IMR-90 (cell line): ENCODE measurements at regions not wholly inside any gene's neighbourhood (a gene's known extent, or its start where the extent isn't known, plus 50 kb on each side); places are given as distances from the start of the nearest gene placed in this dataset.

Experiments used
- ATAC-seq: fragments of 200-7000 bp; cut with Tn5 transposase; 2 replicates; pipeline ENCODE4 v1.9.1; 2020; ENCODE audit warnings: low read depth, mild to moderate bottlenecking, moderate library complexity
- BruUV-seq: library from RNA; stranded (reverse); fragments of 400-500 nt; replicated peaks from 2 replicates; lab custom pipeline; 2021; lab: Mats Ljungman, UMichigan
- CTCF ChIA-PET: fragments of 300-600 bp; formaldehyde crosslinking; extraction: SDS; loops from one replicate; lab custom pipeline; 2021; ENCODE audit warnings: antibody characterized with exemption; lab: Yijun Ruan, JAX
- POLR2A ChIA-PET: fragments of 300-600 bp; sonication (Branson Sonifier 250); formaldehyde crosslinking; loops from one replicate; lab custom pipeline; 2022; ENCODE audit warnings: antibody characterized with exemption; ENCODE audit not compliant: unreplicated experiment; lab: Charles Lee
- DNase-seq: peaks from one replicate; pipeline ENCODE4 v3.0.0; 2013
- H2AFZ ChIP-seq: replicated peaks from 2 replicates; pipeline ENCODE3; 2013; ENCODE audit warnings: low read length, mild to moderate bottlenecking; ENCODE audit not compliant: poor library complexity
- H2AK5ac ChIP-seq: 2 replicates; pipeline ENCODE4 v1.6.1; 2013; ENCODE audit warnings: low read depth, low read length, inconsistent platforms
- H2AK9ac ChIP-seq: replicated peaks from 2 replicates; pipeline ENCODE3; 2013; ENCODE audit warnings: mild to moderate bottlenecking, low read depth, low read length, moderate library complexity; ENCODE audit not compliant: poor library complexity
- H2BK120ac ChIP-seq: 2 replicates; pipeline ENCODE4 v1.6.1; 2013; ENCODE audit warnings: low read depth, low read length, inconsistent platforms
- H2BK15ac ChIP-seq: 3 replicates; pipeline ENCODE4 v1.6.1; 2013; ENCODE audit warnings: low read depth, low read length, inconsistent platforms
- H2BK20ac ChIP-seq: 2 replicates; pipeline ENCODE4 v1.6.1; 2013; ENCODE audit warnings: low read depth, mild to moderate bottlenecking, inconsistent platforms, low read length, moderate library complexity
- H2BK5ac ChIP-seq: 2 replicates; pipeline ENCODE4 v1.6.1; 2013; ENCODE audit warnings: mild to moderate bottlenecking, low read depth, low read length, inconsistent platforms; ENCODE audit not compliant: poor library complexity, severe bottlenecking
- H3K14ac ChIP-seq: replicated peaks from 2 replicates; pipeline ENCODE4 v1.6.1; 2013; ENCODE audit warnings: low read depth, low read length, inconsistent platforms
- H3K18ac ChIP-seq: 2 replicates; pipeline ENCODE4 v1.6.1; 2013; ENCODE audit warnings: low read depth, low read length, control low read depth
- H3K23ac ChIP-seq: 2 replicates; pipeline ENCODE4 v1.6.1; 2013; ENCODE audit warnings: low read depth, low read length, inconsistent platforms
- H3K27ac ChIP-seq: 2 replicates; pipeline ENCODE4 v1.5.1; 2013; ENCODE audit warnings: mild to moderate bottlenecking, control low read depth, low read length; ENCODE audit not compliant: insufficient read depth
- H3K27me3 ChIP-seq: 2 replicates; pipeline ENCODE4 v1.6.1; 2013; ENCODE audit warnings: low read length; ENCODE audit not compliant: control insufficient read depth, insufficient read depth
- H3K36me3 ChIP-seq: 2 replicates; pipeline ENCODE4 v1.6.1; 2013; ENCODE audit warnings: low read length, mixed read lengths; ENCODE audit not compliant: control insufficient read depth, insufficient read depth
- H3K4ac ChIP-seq: 2 replicates; pipeline ENCODE4 v1.6.1; 2013; ENCODE audit warnings: low read depth, low read length, inconsistent platforms
- H3K4me1 ChIP-seq: 2 replicates; pipeline ENCODE4 v1.6.1; 2013; ENCODE audit warnings: low read length, mixed read lengths; ENCODE audit not compliant: control insufficient read depth, insufficient read depth
- H3K4me2 ChIP-seq: 2 replicates; pipeline ENCODE4 v1.6.1; 2013; ENCODE audit warnings: low read depth, mild to moderate bottlenecking, control low read depth, low read length, moderate library complexity
- H3K4me3 ChIP-seq: 2 replicates; pipeline ENCODE4 v1.5.1; 2013; ENCODE audit warnings: low read depth, mild to moderate bottlenecking, control low read depth, low read length, moderate library complexity; ENCODE audit not compliant: insufficient read depth
- H3K56ac ChIP-seq: 2 replicates; pipeline ENCODE4 v1.6.1; 2013; ENCODE audit warnings: low read length, inconsistent platforms; ENCODE audit not compliant: insufficient read depth; ENCODE audit errors: extremely low read depth
- H3K79me1 ChIP-seq, 2 experiments: 2 replicates each; pipeline ENCODE4 v1.6.1; 2013; ENCODE audit warnings: low read length in 2 of 2, inconsistent platforms in 1 of 2, low read depth in 1 of 2
- H3K9ac ChIP-seq: 2 replicates; pipeline ENCODE4 v1.6.1; 2013; ENCODE audit warnings: low read depth, low read length, control low read depth
- H3K9me1 ChIP-seq: 2 replicates; pipeline ENCODE4 v1.6.1; 2013; ENCODE audit warnings: low read length, inconsistent platforms; ENCODE audit not compliant: insufficient read depth
- H3K9me3 ChIP-seq: 2 replicates; pipeline ENCODE4 v1.6.1; 2013; ENCODE audit warnings: low read length; ENCODE audit not compliant: control insufficient read depth, insufficient read depth
- H4K20me1 ChIP-seq: 2 replicates; pipeline ENCODE4 v1.6.1; 2013; ENCODE audit warnings: low read length, inconsistent platforms; ENCODE audit not compliant: insufficient read depth
- H4K5ac ChIP-seq: 2 replicates; pipeline ENCODE4 v1.6.1; 2013; ENCODE audit warnings: mild to moderate bottlenecking, low read depth, low read length, control low read depth
- H4K8ac ChIP-seq, 2 experiments: 2 replicates each; pipeline ENCODE4 v1.6.1; 2013; ENCODE audit warnings: low read depth in 2 of 2, low read length in 2 of 2, control low read depth in 1 of 2, inconsistent platforms in 1 of 2
- H4K91ac ChIP-seq: 2 replicates; pipeline ENCODE4 v1.6.1; 2013; ENCODE audit warnings: low read depth, low read length, inconsistent platforms; ENCODE audit not compliant: insufficient read depth
- CEBPB ChIP-seq: IDR thresholded peaks from 2 replicates; pipeline ENCODE4 v1.6.1; 2012; ENCODE audit warnings: low read depth, low read length, improper control_type of control experiment
- MAZ ChIP-seq: IDR thresholded peaks from 2 replicates; pipeline ENCODE4 v1.6.1; 2012; ENCODE audit warnings: low read depth, mild to moderate bottlenecking, low read length, improper control_type of control experiment, moderate library complexity, borderline replicate concordance
- RFX5 ChIP-seq: IDR thresholded peaks from 2 replicates; pipeline ENCODE4 v1.8.0; 2012; ENCODE audit warnings: low read depth, mild to moderate bottlenecking, low read length, moderate library complexity
- WGBS, 2 experiments: methylation state at CpG; one replicate each; pipeline versions ENCODE4 v1.1.5 to v1.1.7; 2013; ENCODE audit warnings: missing lambda C conversion rate in 2 of 2; ENCODE audit not compliant: insufficient read length in 1 of 2; ENCODE audit errors: extremely low coverage in 2 of 2; 5-methylcytosine and 5-hydroxymethylcytosine counted together
- dilution Hi-C: fragments of 300-500 bp; cut with HindIII; formaldehyde crosslinking; loops from one replicate; pipeline ENCODE4 v1.14.3; 2018; ENCODE audit warnings: low sequenced_read_pairs; ENCODE audit not compliant: unreplicated experiment
- in situ Hi-C: fragments of 300-500 bp; cut with MboI; formaldehyde crosslinking; loops from 3 replicates; pipeline ENCODE4 v1.14.3; 2019; ENCODE audit warnings: low sequenced_read_pairs, inconsistent platforms, mixed read lengths
- intact Hi-C: fragments of 100-400 bp; cut with micrococcal nuclease; formaldehyde crosslinking; loops from 2 replicates; pipeline ENCODE4 v1.10.0; 2022
- TF ChIP-seq, protein P1 (sequence below): fragments of 150-350 bp; IDR thresholded peaks from 2 replicates; pipeline ENCODE4 v1.6.1; 2017; ENCODE audit warnings: mild to moderate bottlenecking, antibody characterized with exemption, low read length, low read depth

DNA sequence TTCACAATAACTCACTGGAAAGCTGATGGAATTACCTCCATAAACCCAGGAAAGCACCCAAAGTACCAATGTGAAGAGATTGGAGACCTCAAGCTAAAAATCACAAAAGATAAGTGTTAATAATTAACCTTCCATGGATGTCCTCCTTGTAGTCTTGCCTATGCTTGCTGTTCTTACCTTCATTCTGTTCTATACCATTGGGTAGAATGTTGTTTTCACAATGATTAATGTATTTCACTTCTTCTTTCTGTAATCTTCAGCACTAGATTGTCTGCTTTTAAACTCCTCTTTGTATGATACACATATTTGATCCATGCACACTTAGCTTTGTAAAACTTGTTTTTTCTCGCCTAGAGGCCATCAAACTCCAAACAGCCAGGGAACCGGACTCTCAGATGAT, 570.3 kb downstream of the RAPGEF2 start:
- ATAC-seq, result no peak
- Histone ChIP-seq H3K9me3 (peaks cover 16% of the 10 kb centered on the region), H4K91ac (no peak overlapping the region), H2BK5ac (no peak overlapping the region), H2AK5ac (no peak overlapping the region), H3K18ac (no peak overlapping the region), H3K4me1 (no peaks in the 10 kb centered on the region), H4K8ac (no peak overlapping the region), H3K4me2 (no peak overlapping the region), H3K4me3 (no peak overlapping the region), H2BK120ac (no peak overlapping the region), H4K5ac (no peak overlapping the region), H3K27ac (no peak overlapping the region), H3K9me1 (no peaks in the 10 kb centered on the region), H3K36me3 (no peaks in the 10 kb centered on the region), H3K79me1 (no peaks in the 10 kb centered on the region), H4K20me1 (no peaks in the 10 kb centered on the region), H2AK9ac (no peak overlapping the region), H3K4ac (no peak overlapping the region), H3K14ac (no peak overlapping the region), H2BK20ac (no peak overlapping the region), H2BK15ac (no peak overlapping the region), H2AFZ (no peak overlapping the region), H3K23ac (no peak overlapping the region), H3K27me3 (no peaks in the 10 kb centered on the region), H3K56ac (no peak overlapping the region), H3K9ac (no peak overlapping the region)
- BruUV-seq, result no TSS peak
- POLR2A ChIA-PET, result no interaction called here
- in situ Hi-C loops (no loop called here), intact Hi-C loops (no loop called here), dilution Hi-C loops (no loop called here)
- DNase-seq, result no peak
- CTCF ChIA-PET, result no interaction called here
- no peak for TF ChIP-seq RFX5
- TF ChIP-seq MAZ, result no peak
- TF ChIP-seq CEBPB, result no peak
- TF ChIP-seq, protein P1, sequence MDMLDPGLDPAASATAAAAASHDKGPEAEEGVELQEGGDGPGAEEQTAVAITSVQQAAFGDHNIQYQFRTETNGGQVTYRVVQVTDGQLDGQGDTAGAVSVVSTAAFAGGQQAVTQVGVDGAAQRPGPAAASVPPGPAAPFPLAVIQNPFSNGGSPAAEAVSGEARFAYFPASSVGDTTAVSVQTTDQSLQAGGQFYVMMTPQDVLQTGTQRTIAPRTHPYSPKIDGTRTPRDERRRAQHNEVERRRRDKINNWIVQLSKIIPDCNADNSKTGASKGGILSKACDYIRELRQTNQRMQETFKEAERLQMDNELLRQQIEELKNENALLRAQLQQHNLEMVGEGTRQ, result no peak
- no CpG with 5 or more reads among the region's 2 CpGs for WGBS, 2 experiments
